Osteoblast (primary cell): ENCODE measurements at regions not wholly inside any gene's neighbourhood (a gene's known extent, or its start where the extent isn't known, plus 50 kb on each side); places are given as distances from the start of the nearest gene placed in this dataset.

Source experiments
- DNase-seq: peaks from one replicate; pipeline ENCODE4 v3.0.0; 2011; ENCODE audit warnings: low spot score, mixed read lengths; ENCODE audit not compliant: insufficient read length; ENCODE audit errors: missing footprints
- H2AFZ ChIP-seq: 2 replicates; pipeline ENCODE4 v1.6.0; 2011; ENCODE audit warnings: mild to moderate bottlenecking, low read length
- H3K27ac ChIP-seq: 2 replicates; pipeline ENCODE4 v1.5.1; 2011; ENCODE audit warnings: mild to moderate bottlenecking, low read depth, low read length, moderate library complexity
- H3K27me3 ChIP-seq: 2 replicates; pipeline ENCODE4 v1.6.0; 2012; ENCODE audit warnings: mild to moderate bottlenecking, control low read depth, inconsistent platforms, low read length, moderate library complexity; ENCODE audit not compliant: insufficient read depth
- H3K36me3 ChIP-seq: 2 replicates; pipeline ENCODE4 v1.5.1; 2011; ENCODE audit warnings: mild to moderate bottlenecking, low read length, control low read depth, moderate library complexity; ENCODE audit not compliant: insufficient read depth
- H3K4me1 ChIP-seq: 2 replicates; pipeline ENCODE4 v1.5.1; 2011; ENCODE audit warnings: mild to moderate bottlenecking, low read length, control low read depth, moderate library complexity; ENCODE audit not compliant: insufficient read depth
- H3K4me2 ChIP-seq: 2 replicates; pipeline ENCODE4 v1.6.0; 2011; ENCODE audit warnings: mild to moderate bottlenecking, low read length; ENCODE audit not compliant: insufficient read depth
- H3K4me3 ChIP-seq: fragments of 200-600 bp; sonication (generic); 3 replicates; pipeline ENCODE4 v1.5.1; 2012; ENCODE audit warnings: mild to moderate bottlenecking, low read length, inconsistent platforms; ENCODE audit not compliant: insufficient read depth
- H3K79me2 ChIP-seq: 2 replicates; pipeline ENCODE4 v1.6.0; 2012; ENCODE audit warnings: mild to moderate bottlenecking, low read length, control low read depth, inconsistent platforms; ENCODE audit not compliant: insufficient read depth
- H3K9me3 ChIP-seq: 2 replicates; pipeline ENCODE4 v1.5.1; 2011; ENCODE audit warnings: low read depth, low read length, control low read depth
- H4K20me1 ChIP-seq: 2 replicates; pipeline ENCODE4 v1.6.0; 2012; ENCODE audit warnings: mild to moderate bottlenecking, low read length, control low read depth; ENCODE audit not compliant: insufficient read depth
- CTCF ChIP-seq: IDR thresholded peaks from 2 replicates; pipeline ENCODE4 v1.5.1; 2011; ENCODE audit warnings: mild to moderate bottlenecking, low read depth, low read length, moderate library complexity; ENCODE audit errors: extremely low read depth

- no peak for TF ChIP-seq CTCF
These were observed 400.9 kb upstream of the SEMA3D start for GRCh38 chr7:85587785-85588184.

GRCh38 chr7:85586091-85586490 is 399.2 kb upstream of the SEMA3D start:
- TF ChIP-seq CTCF = no peak

More at GRCh38 chr7:85587785-85588184, 400.9 kb upstream of the SEMA3D start:
- Histone ChIP-seq H3K4me3 (no peak overlapping the region), H4K20me1 (no peaks in the 10 kb centered on the region), H3K27ac (no peak overlapping the region), H3K27me3 (no peaks in the 10 kb centered on the region), H3K9me3 (no peaks in the 10 kb centered on the region), H3K36me3 (no peaks in the 10 kb centered on the region), H3K79me2 (no peaks in the 10 kb centered on the region), H3K4me2 (no peak overlapping the region), H2AFZ (no peak overlapping the region), H3K4me1 (no peaks in the 10 kb centered on the region)
- no peak for DNase-seq

GRCh38 chr7:85583131-85583953 is 396.5 kb upstream of the SEMA3D start:
- Histone ChIP-seq H3K4me1 (no peaks in the 10 kb centered on the region), H3K4me2 (no peak overlapping the region), H3K4me3 (no peak overlapping the region), H3K27ac (no peak overlapping the region), H3K9me3 (no peaks in the 10 kb centered on the region), H3K27me3 (no peaks in the 10 kb centered on the region), H4K20me1 (no peaks in the 10 kb centered on the region), H3K79me2 (no peaks in the 10 kb centered on the region), H2AFZ (no peak overlapping the region), H3K36me3 (no peaks in the 10 kb centered on the region)
- TF ChIP-seq CTCF = no peak
- no peak for DNase-seq

More at GRCh38 chr7:85586091-85586490, 399.2 kb upstream of the SEMA3D start:
- no peaks in the 10 kb centered on the region for H3K36me3 ChIP-seq
- H3K27me3 ChIP-seq = no peaks in the 10 kb centered on the region
- no peaks in the 10 kb centered on the region for H3K4me1 ChIP-seq
- no peak overlapping the region for H3K4me2 ChIP-seq
- H3K4me3 ChIP-seq = no peak overlapping the region
- H4K20me1 ChIP-seq = no peaks in the 10 kb centered on the region
- H3K9me3 ChIP-seq = no peaks in the 10 kb centered on the region
- no peak overlapping the region for H2AFZ ChIP-seq
- no peak overlapping the region for H3K27ac ChIP-seq
- no peaks in the 10 kb centered on the region for H3K79me2 ChIP-seq
- DNase-seq = no peak

- Histone ChIP-seq H3K4me3 (no peak overlapping the region), H3K27me3 (no peaks in the 10 kb centered on the region), H2AFZ (no peak overlapping the region), H4K20me1 (no peaks in the 10 kb centered on the region), H3K9me3 (no peaks in the 10 kb centered on the region), H3K36me3 (no peaks in the 10 kb centered on the region), H3K79me2 (no peaks in the 10 kb centered on the region), H3K4me2 (no peak overlapping the region), H3K27ac (no peak overlapping the region), H3K4me1 (no peaks in the 10 kb centered on the region)
- TF ChIP-seq CTCF = no peak
- no peak for DNase-seq
These were observed 387.0 kb upstream of the SEMA3D start for GRCh38 chr7:85573844-85574243.
